Activated CD8-positive, alpha-beta memory T cell treated with anti-CD3 and anti-CD28 coated beads for 36 hours (primary cell): ENCODE measurements at regions not wholly inside any gene's neighbourhood (a gene's known extent, or its start where the extent isn't known, plus 50 kb on each side); places are given as distances from the start of the nearest gene placed in this dataset.
"Not testable (repeated sequence)": the region's sequence is repeated elsewhere in the genome, so short reads cannot be mapped to it uniquely, and the experiment has no call there.

Experiments
- CTCF ChIA-PET: fragments of 350-600 bp; sonication (Branson Sonifier 250); formaldehyde crosslinking; loops from one replicate; lab custom pipeline; 2021; ENCODE audit warnings: antibody characterized with exemption; lab: Charles Lee
- POLR2A ChIA-PET: fragments of 350-600 bp; sonication (Branson Sonifier 250); formaldehyde crosslinking; loops from one replicate; lab custom pipeline; 2021; ENCODE audit warnings: antibody characterized with exemption; lab: Charles Lee

- POLR2A ChIA-PET, result no interaction called here
These were observed 93.4 kb upstream of the SIX2 start for GRCh38 chr2:45102579-45103117.

GRCh38 chr2:45102141-45102540, 92.9 kb upstream of the SIX2 start:
- POLR2A ChIA-PET, result no interaction called here
- CTCF ChIA-PET, result no interaction called here

More at GRCh38 chr2:45102579-45103117, 93.4 kb upstream of the SIX2 start:
- CTCF ChIA-PET, result no interaction called here

GRCh38 chr2:45096996-45097395, 87.7 kb upstream of the SIX2 start:
- ChIA-PET CTCF (no interaction called here), POLR2A (no interaction called here)

- CTCF ChIA-PET, POLR2A ChIA-PET: not testable (repeated sequence)
These were observed 86.8 kb upstream of the SIX2 start for GRCh38 chr2:45096038-45096437.

- POLR2A ChIA-PET, result no interaction called here
- CTCF ChIA-PET, result no interaction called here
These were observed 84.4 kb upstream of the SIX2 start for GRCh38 chr2:45093663-45094062.

- ChIA-PET POLR2A (no interaction called here), CTCF (no interaction called here)
These were observed 83.9 kb upstream of the SIX2 start for GRCh38 chr2:45093181-45093580.

- POLR2A ChIA-PET, result no interaction called here
- CTCF ChIA-PET, result no interaction called here
These were observed 80.5 kb upstream of the SIX2 start for GRCh38 chr2:45089554-45090261.

- ChIA-PET CTCF (no interaction called here), POLR2A (no interaction called here)
These were observed 76.2 kb upstream of the SIX2 start for GRCh38 chr2:45085487-45085886.

GRCh38 chr2:45084361-45085020, 75.2 kb upstream of the SIX2 start:
- POLR2A ChIA-PET, result no interaction called here
- CTCF ChIA-PET, result no interaction called here

- ChIA-PET POLR2A (no interaction called here), CTCF (no interaction called here)
These were observed 73.9 kb upstream of the SIX2 start for GRCh38 chr2:45083175-45083574.

- ChIA-PET CTCF (no interaction called here), POLR2A (no interaction called here)
These were observed 65.5 kb upstream of the SIX2 start for GRCh38 chr2:45074713-45075112.

GRCh38 chr2:45072862-45073237, 63.6 kb upstream of the SIX2 start:
- CTCF ChIA-PET, result no interaction called here
- POLR2A ChIA-PET, result no interaction called here

GRCh38 chr2:45072064-45072861, 63.0 kb upstream of the SIX2 start:
- POLR2A ChIA-PET, result no interaction called here

GRCh38 chr2:45070113-45070652, 60.9 kb upstream of the SIX2 start:
- ChIA-PET POLR2A (no interaction called here), CTCF (no interaction called here)

More at GRCh38 chr2:45072064-45072861, 63.0 kb upstream of the SIX2 start:
- CTCF ChIA-PET, result no interaction called here

GRCh38 chr2:45069684-45070083, 60.4 kb upstream of the SIX2 start:
- ChIA-PET CTCF (no interaction called here), POLR2A (no interaction called here)

- ChIA-PET POLR2A (no interaction called here), CTCF (no interaction called here)
These were observed 59.4 kb upstream of the SIX2 start for GRCh38 chr2:45068571-45069140.

GRCh38 chr2:45067859-45068570, 58.8 kb upstream of the SIX2 start:
- ChIA-PET POLR2A (no interaction called here), CTCF (no interaction called here)
